ENCODE measurements at regions not wholly inside any gene's neighbourhood (a gene's known extent, or its start where the extent isn't known, plus 50 kb on each side); places are given as distances from the start of the nearest gene placed in this dataset.
A peak's percentile ranks its signal among the peaks of the same experiment; 100 is the strongest.

GRCh38 chr18:72174972-72175649 is 369.0 kb downstream of the CBLN2 start:
- no peak for DNase-seq

- DNase-seq: peak in 1 of 2 experiments; percentile 50
Measured at GRCh38 chr18:72171596-72171995, 372.5 kb downstream of the CBLN2 start.

- no peak for DNase-seq
Measured at GRCh38 chr18:72161691-72162090, 382.5 kb downstream of the CBLN2 start.

GRCh38 chr18:72160510-72161445 is 383.4 kb downstream of the CBLN2 start:
- DNase-seq: peak; percentile 58 to 84

- peak in 1 of 2 experiments; percentile 57 for DNase-seq
Measured at GRCh38 chr18:72155327-72155726, 388.8 kb downstream of the CBLN2 start.

GRCh38 chr18:72154926-72155325 is 389.2 kb downstream of the CBLN2 start:
- DNase-seq: no peak

- DNase-seq: no peak
Measured at GRCh38 chr18:72152935-72153334, 391.2 kb downstream of the CBLN2 start.

GRCh38 chr18:72147830-72148229 is 396.3 kb downstream of the CBLN2 start:
- DNase-seq: no peak

GRCh38 chr18:72140007-72140406 is 404.1 kb downstream of the CBLN2 start:
- DNase-seq: no peak

GRCh38 chr18:72128649-72129048 is 415.5 kb downstream of the CBLN2 start:
- DNase-seq: no peak

- peak in 1 of 2 experiments; percentile 23 for DNase-seq
Measured at GRCh38 chr18:72122103-72122502, 422.0 kb downstream of the CBLN2 start.

- DNase-seq: no peak
Measured at GRCh38 chr18:72119082-72119481, 425.1 kb downstream of the CBLN2 start.

GRCh38 chr18:72114801-72115594 is 429.1 kb downstream of the CBLN2 start:
- no peak for DNase-seq

GRCh38 chr18:72107647-72108383 is 436.3 kb downstream of the CBLN2 start:
- DNase-seq: peak; percentile 43 to 81

- DNase-seq: no peak
Measured at GRCh38 chr18:72104851-72105250, 439.3 kb downstream of the CBLN2 start.

- DNase-seq: no peak
Measured at GRCh38 chr18:72102412-72102811, 441.7 kb downstream of the CBLN2 start.

GRCh38 chr18:72100465-72101004 is 443.6 kb downstream of the CBLN2 start:
- DNase-seq: no peak

- DNase-seq: no peak
Measured at GRCh38 chr18:72091369-72091768, 452.8 kb downstream of the CBLN2 start.

GRCh38 chr18:72089432-72089831 is 454.7 kb downstream of the CBLN2 start:
- DNase-seq: no peak

GRCh38 chr18:72086421-72086820 is 457.7 kb downstream of the CBLN2 start:
- DNase-seq: peak; percentile 31 to 59

GRCh38 chr18:72075040-72075439 is 469.1 kb downstream of the CBLN2 start:
- no peak for DNase-seq

- DNase-seq: no peak
Measured at GRCh38 chr18:72063001-72063400, 481.1 kb downstream of the CBLN2 start.

Measured in NCI-H2081 (cell line).